OCI-LY3 (cell line): ENCODE measurements at regions not wholly inside any gene's neighbourhood (a gene's known extent, or its start where the extent isn't known, plus 50 kb on each side); places are given as distances from the start of the nearest gene placed in this dataset.

ENCODE experiments used
- H2AFZ ChIP-seq: fragments of 200-600, 300-600 bp; shearing (Covaris generic); 2 replicates; pipeline ENCODE4 v1.6.0; 2014; ENCODE audit warnings: antibody characterized with exemption, low read depth, low read length
- H3K27ac ChIP-seq: fragments of 200-600, 300-600 bp; sonication (generic); 2 replicates; pipeline ENCODE4 v1.5.1; 2014; ENCODE audit warnings: mild to moderate bottlenecking, low read length, moderate library complexity, mixed read lengths
- H3K27me3 ChIP-seq: fragments of 200-600, 300-600 bp; sonication (generic); 2 replicates; pipeline ENCODE4 v1.6.1; 2014; ENCODE audit warnings: low read depth, low read length, mixed read lengths
- H3K36me3 ChIP-seq: fragments of 200-600, 300-600 bp; sonication (generic); replicated peaks from 2 replicates; pipeline ENCODE3; 2014; ENCODE audit warnings: low read depth, low read length, mixed read lengths
- H3K4me1 ChIP-seq: fragments of 300-600, 200-600 bp; sonication (generic); 2 replicates; pipeline ENCODE4 v1.6.1; 2014; ENCODE audit warnings: low read length, mixed read lengths
- H3K4me2 ChIP-seq: fragments of 200-600, 300-600 bp; sonication (generic); 2 replicates; pipeline ENCODE4 v1.6.1; 2014; ENCODE audit warnings: low read length, mixed read lengths
- H3K4me3 ChIP-seq: fragments of 300-600, 200-600 bp; sonication (generic); 2 replicates; pipeline ENCODE4 v1.5.1; 2014; ENCODE audit warnings: antibody characterized with exemption, mild to moderate bottlenecking, low read length, moderate library complexity
- H3K79me2 ChIP-seq: fragments of 300-600, 200-600 bp; shearing (Covaris generic); 2 replicates; pipeline ENCODE4 v1.6.1; 2014; ENCODE audit warnings: mild to moderate bottlenecking, low read length, mixed read lengths
- H3K9ac ChIP-seq: fragments of 300-600, 200-600 bp; shearing (Covaris generic); 2 replicates; pipeline ENCODE4 v1.6.0; 2014; ENCODE audit warnings: mild to moderate bottlenecking, low read length, moderate library complexity
- H3K9me3 ChIP-seq: fragments of 200-600, 300-600 bp; shearing (Covaris generic); 2 replicates; pipeline ENCODE4 v1.6.1; 2014; ENCODE audit warnings: low read length, mixed read lengths; ENCODE audit not compliant: insufficient read depth
- H4K20me1 ChIP-seq: fragments of 200-600, 300-600 bp; sonication (generic); 2 replicates; pipeline ENCODE4 v1.6.1; 2016; ENCODE audit warnings: low read length, mixed read lengths; ENCODE audit not compliant: insufficient read depth
- EZH2phosphoT487 ChIP-seq: fragments of 200-600 bp; shearing (Covaris generic); IDR thresholded peaks from 2 replicates; pipeline ENCODE4 v1.6.1; 2018; ENCODE audit warnings: antibody characterized with exemption, mixed run types, low read depth
- TF ChIP-seq, protein P1 (sequence below): fragments of 200-600, 300-600 bp; sonication (generic); IDR thresholded peaks from 2 replicates; pipeline ENCODE4 v1.5.1; 2014; ENCODE audit warnings: antibody characterized with exemption, low read length, low read depth

- H3K9me3 ChIP-seq: no peaks in the 10 kb centered on the region
- H3K4me3 ChIP-seq: no peak overlapping the region
- H3K79me2 ChIP-seq: no peaks in the 10 kb centered on the region
- H3K27ac ChIP-seq: no peak overlapping the region
- H3K9ac ChIP-seq: no peak overlapping the region
- H3K27me3 ChIP-seq: no peaks in the 10 kb centered on the region
- H4K20me1 ChIP-seq: no peaks in the 10 kb centered on the region
- TF ChIP-seq, protein P1, sequence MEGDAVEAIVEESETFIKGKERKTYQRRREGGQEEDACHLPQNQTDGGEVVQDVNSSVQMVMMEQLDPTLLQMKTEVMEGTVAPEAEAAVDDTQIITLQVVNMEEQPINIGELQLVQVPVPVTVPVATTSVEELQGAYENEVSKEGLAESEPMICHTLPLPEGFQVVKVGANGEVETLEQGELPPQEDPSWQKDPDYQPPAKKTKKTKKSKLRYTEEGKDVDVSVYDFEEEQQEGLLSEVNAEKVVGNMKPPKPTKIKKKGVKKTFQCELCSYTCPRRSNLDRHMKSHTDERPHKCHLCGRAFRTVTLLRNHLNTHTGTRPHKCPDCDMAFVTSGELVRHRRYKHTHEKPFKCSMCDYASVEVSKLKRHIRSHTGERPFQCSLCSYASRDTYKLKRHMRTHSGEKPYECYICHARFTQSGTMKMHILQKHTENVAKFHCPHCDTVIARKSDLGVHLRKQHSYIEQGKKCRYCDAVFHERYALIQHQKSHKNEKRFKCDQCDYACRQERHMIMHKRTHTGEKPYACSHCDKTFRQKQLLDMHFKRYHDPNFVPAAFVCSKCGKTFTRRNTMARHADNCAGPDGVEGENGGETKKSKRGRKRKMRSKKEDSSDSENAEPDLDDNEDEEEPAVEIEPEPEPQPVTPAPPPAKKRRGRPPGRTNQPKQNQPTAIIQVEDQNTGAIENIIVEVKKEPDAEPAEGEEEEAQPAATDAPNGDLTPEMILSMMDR: no peak
- no peak for TF ChIP-seq EZH2phosphoT487
- H3K4me1 ChIP-seq: peaks cover 17% of the 10 kb centered on the region
- H2AFZ ChIP-seq: no peak overlapping the region
- no peak overlapping the region for H3K4me2 ChIP-seq
- H3K36me3 ChIP-seq: no peaks in the 10 kb centered on the region
Measured at GRCh38 chr6:139917951-139918630, 543.6 kb upstream of the CITED2 start.

DNA sequence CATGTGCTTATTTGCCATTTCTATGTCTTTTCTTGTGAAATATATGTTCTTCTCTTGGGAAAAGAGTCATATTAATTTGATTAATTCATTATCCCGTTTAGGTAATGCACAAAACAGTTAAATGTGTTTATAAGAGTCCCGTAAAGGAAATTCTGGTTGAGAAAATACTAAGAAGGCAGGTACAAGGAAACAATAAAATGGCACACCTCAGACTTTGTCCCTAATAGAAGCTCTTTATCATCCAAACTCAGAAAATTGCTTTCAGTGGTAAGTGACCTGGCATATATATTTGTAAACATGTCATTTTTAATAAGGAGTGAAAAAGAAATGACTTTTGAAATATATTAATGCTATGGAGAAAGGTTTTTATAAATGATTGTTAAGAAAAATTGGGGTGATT lies 540.5 kb upstream of the CITED2 start:
- Histone ChIP-seq H3K36me3 (no peaks in the 10 kb centered on the region), H3K27ac (no peak overlapping the region), H3K9me3 (no peaks in the 10 kb centered on the region)

GRCh38 chr6:139912735-139913400 lies 538.4 kb upstream of the CITED2 start:
- H3K27ac ChIP-seq: no peak overlapping the region
- no peak overlapping the region for H3K9ac ChIP-seq
- H2AFZ ChIP-seq: no peak overlapping the region
- no peaks in the 10 kb centered on the region for H3K36me3 ChIP-seq
- no peak overlapping the region for H3K4me2 ChIP-seq
- no peaks in the 10 kb centered on the region for H4K20me1 ChIP-seq
- H3K79me2 ChIP-seq: no peaks in the 10 kb centered on the region
- H3K4me1 ChIP-seq: no peaks in the 10 kb centered on the region
- no peaks in the 10 kb centered on the region for H3K9me3 ChIP-seq
- no peaks in the 10 kb centered on the region for H3K27me3 ChIP-seq
- TF ChIP-seq, protein P1: no peak
- no peak for TF ChIP-seq EZH2phosphoT487
- no peak overlapping the region for H3K4me3 ChIP-seq

More for the DNA sequence above, 540.5 kb upstream of the CITED2 start:
- Histone ChIP-seq H3K9ac (no peak overlapping the region), H2AFZ (no peak overlapping the region), H3K4me3 (no peak overlapping the region), H3K79me2 (no peaks in the 10 kb centered on the region), H3K4me1 (peaks cover 9% of the 10 kb centered on the region), H3K27me3 (no peaks in the 10 kb centered on the region), H4K20me1 (no peaks in the 10 kb centered on the region), H3K4me2 (no peak overlapping the region)
- TF ChIP-seq, protein P1: no peak
- no peak for TF ChIP-seq EZH2phosphoT487

- no peak overlapping the region for H3K27ac ChIP-seq
- H2AFZ ChIP-seq: no peak overlapping the region
- no peak for TF ChIP-seq EZH2phosphoT487
- TF ChIP-seq, protein P1: no peak
- H3K36me3 ChIP-seq: no peaks in the 10 kb centered on the region
- H3K4me1 ChIP-seq: peaks cover 6% of the 10 kb centered on the region
- H3K79me2 ChIP-seq: no peaks in the 10 kb centered on the region
- H3K4me3 ChIP-seq: no peak overlapping the region
- no peak overlapping the region for H3K9ac ChIP-seq
- H4K20me1 ChIP-seq: no peaks in the 10 kb centered on the region
- H3K9me3 ChIP-seq: no peaks in the 10 kb centered on the region
- H3K4me2 ChIP-seq: no peak overlapping the region
- no peaks in the 10 kb centered on the region for H3K27me3 ChIP-seq
Measured at GRCh38 chr6:139909992-139910391, 535.5 kb upstream of the CITED2 start.
